GM12864 (cell line): ENCODE measurements at regions not wholly inside any gene's neighbourhood (a gene's known extent, or its start where the extent isn't known, plus 50 kb on each side); places are given as distances from the start of the nearest gene placed in this dataset.

Experiments
- DNase-seq: peaks from one replicate; pipeline ENCODE4 v3.0.0-alpha.2; 2011; ENCODE audit warnings: low read depth
- H3K4me3 ChIP-seq: 2 replicates; pipeline ENCODE4 v1.5.1; 2011; ENCODE audit warnings: mild to moderate bottlenecking, low read depth, low read length, control low read depth
- TF ChIP-seq, protein P1 (sequence below): IDR thresholded peaks from 2 replicates; pipeline ENCODE4 v1.5.1; 2011; ENCODE audit warnings: low read depth, mild to moderate bottlenecking, moderate library complexity, low read length, control low read depth, inconsistent platforms; ENCODE audit errors: missing control alignments

DNA sequence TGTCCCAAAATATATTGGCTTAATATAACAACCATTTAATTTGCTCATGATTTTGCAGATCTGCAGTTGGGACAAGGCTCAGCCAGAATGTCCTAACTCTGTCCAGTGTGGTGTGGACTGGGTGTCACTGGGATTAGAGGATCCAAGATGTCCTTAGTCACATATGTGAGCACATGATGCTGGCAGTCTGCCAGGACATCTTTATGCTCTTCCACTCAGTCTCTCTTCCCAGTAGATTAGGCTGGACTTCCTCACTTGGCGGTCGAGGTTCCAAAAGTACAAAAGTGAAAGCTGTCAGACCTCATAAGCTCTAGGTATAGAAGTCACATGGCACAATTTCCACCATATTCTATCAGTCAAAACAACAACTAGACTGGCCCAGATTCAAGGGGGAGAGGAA lies 167.9 kb upstream of the NTF3 start:
- no peak overlapping the region for H3K4me3 ChIP-seq
- DNase-seq, result no peak
- TF ChIP-seq, protein P1, sequence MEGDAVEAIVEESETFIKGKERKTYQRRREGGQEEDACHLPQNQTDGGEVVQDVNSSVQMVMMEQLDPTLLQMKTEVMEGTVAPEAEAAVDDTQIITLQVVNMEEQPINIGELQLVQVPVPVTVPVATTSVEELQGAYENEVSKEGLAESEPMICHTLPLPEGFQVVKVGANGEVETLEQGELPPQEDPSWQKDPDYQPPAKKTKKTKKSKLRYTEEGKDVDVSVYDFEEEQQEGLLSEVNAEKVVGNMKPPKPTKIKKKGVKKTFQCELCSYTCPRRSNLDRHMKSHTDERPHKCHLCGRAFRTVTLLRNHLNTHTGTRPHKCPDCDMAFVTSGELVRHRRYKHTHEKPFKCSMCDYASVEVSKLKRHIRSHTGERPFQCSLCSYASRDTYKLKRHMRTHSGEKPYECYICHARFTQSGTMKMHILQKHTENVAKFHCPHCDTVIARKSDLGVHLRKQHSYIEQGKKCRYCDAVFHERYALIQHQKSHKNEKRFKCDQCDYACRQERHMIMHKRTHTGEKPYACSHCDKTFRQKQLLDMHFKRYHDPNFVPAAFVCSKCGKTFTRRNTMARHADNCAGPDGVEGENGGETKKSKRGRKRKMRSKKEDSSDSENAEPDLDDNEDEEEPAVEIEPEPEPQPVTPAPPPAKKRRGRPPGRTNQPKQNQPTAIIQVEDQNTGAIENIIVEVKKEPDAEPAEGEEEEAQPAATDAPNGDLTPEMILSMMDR, result no peak

DNA sequence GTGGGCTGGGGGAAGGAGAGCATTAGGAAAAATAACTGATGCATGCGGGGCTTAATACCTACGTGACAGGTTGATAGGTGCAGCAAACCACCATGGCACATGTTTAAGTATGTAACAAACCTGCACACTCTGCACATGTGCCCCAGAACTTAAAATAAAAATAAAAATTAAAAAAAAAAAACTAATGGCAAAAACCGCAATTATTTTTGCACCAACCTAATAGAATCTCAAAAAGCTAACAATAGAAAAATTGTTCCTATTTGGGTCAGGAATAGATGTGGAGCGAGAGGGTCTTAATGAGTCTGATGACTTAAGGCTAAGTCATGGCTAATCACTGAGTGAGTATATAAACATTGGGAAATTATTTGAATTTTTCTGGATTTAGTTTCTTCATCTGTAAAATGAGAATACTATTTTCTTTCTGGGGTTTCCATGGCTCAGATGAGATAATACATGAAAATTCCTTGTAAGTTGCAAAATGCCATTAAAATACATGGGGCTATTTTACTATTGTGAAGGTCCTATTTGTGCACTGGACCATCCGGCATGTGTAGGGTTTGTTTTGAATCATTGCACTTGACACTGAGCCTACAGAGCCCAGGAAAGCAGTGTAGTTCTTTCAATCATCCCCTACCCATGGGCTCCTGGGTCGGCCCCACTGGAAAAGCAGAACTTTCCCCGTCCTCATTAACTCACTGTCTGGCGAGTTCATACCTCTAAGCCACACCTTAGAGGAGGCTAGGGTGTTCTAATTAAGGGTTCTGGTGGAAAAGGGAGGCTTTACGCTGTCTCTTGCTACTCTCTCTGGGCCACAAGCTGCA lies 164.1 kb upstream of the NTF3 start:
- TF ChIP-seq, protein P1, result no peak
- no peak for DNase-seq
- H3K4me3 ChIP-seq, result no peak overlapping the region

DNA sequence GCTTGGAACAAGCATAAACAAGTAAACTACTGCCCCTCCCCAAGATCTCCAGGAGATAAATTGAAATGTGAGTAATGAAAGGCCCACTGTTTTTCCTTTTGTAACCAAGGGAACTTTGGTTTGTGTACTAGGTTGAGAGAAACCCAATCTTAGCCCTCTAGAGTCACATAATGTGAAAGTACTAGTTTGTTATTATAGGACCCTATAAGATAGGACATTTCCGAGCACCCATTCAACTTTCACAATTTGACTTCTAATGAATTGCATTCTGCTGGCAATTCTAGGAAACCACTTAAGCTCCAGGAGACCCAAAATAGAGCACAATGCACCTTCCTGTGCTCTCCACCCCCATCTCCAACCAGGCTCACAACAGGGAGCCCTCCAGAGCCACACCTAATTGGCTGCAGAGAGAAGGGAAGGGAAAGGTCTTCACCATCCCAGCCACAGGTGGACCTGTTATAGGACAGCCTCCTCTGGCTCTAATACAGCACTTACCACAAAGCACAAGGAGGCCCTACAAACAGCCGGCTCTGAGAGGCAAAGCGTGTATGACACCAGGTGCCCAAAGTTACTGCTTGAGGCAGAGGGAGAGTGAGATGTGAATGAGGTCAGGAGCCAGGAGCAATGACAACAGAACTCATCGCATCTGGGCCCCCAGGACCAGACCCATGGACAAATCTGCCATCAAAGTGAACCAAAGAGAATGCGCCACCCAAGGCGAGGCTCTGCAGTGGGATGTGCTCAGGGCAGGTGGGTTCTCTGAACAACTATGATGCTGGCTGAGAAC lies 163.3 kb upstream of the NTF3 start:
- TF ChIP-seq, protein P1, result no peak
- H3K4me3 ChIP-seq, result no peak overlapping the region
- DNase-seq, result no peak

DNA sequence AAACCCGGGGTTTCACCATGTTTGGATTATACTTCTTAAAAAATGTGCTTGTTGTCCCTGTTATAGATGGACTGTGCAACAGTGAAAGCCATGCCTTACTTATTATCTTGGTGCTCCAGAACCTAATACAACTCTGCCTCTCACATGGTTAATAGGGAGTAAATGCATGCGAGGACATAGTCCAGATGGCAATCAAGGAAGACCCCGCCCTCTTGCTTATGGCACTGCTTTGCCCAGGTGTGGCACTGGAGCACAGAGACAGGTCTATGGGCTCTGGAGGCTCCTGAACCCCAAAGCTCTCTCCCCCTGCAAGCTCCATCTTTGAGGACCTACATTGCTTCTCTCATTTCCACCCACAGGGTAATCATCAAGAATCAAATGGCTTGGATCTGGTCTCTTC lies 162.1 kb upstream of the NTF3 start:
- TF ChIP-seq, protein P1, result no peak
- no peak overlapping the region for H3K4me3 ChIP-seq
- DNase-seq, result no peak

DNA sequence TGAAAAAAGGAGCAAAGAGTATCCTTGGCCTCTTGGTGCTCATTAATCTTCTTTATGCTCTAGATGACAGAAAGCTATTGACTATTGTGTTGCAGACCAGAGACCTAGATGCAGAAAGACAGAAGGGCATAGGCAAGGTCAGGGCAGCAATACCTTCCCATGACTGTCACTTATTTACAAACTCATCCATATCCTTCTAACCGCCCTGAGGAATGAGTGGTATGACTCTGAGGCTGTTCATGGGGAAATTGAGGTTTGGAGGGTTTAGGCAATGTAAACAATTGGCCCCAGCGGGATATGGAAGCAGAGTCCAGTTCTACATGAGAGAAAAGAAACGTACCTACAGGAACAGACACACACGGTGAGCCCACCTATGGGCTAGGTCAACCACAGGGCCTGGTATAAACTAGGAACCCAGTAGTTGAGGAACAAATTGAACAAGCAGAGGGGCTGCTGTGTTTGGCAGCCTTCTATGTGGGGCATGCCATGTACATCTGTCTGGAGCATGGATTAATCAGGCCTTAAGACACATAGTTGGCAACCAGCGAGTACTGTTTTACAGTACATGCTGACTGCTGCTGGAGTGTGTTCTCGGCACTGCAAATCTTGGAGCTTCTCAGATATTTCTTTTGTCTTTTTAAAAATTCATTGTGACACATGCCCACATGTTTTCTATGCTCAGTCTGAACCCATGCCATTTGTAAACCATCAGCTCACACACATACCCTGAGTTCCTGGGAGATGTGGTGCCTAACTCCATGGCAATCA lies 159.7 kb upstream of the NTF3 start:
- DNase-seq, result no peak
- TF ChIP-seq, protein P1, result no peak
- no peak overlapping the region for H3K4me3 ChIP-seq

DNA sequence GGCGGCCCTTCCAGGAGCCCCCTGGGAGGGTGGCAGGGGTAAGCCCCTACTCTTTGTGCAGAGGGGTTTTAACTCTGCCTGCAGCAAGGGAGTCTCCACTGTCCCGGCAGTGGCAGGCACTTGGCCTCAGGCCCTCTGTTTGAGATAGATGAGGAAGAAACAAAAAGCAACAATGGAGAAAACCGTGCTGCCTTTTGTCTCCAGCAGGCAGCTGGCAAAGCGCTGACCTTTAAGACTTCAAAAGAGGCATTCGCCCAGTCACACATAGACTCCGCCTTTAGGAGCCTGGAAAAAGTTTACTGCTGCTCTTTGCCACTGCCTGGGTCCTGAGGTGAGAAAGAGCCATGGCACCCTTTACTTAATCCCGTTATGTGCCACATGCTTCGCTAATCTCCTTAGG lies 158.2 kb upstream of the NTF3 start:
- TF ChIP-seq, protein P1, result no peak

More for the DNA sequence above, 158.2 kb upstream of the NTF3 start:
- H3K4me3 ChIP-seq, result no peak overlapping the region
- no peak for DNase-seq
